Osteoblast (primary cell): ENCODE measurements at regions not wholly inside any gene's neighbourhood (a gene's known extent, or its start where the extent isn't known, plus 50 kb on each side); places are given as distances from the start of the nearest gene placed in this dataset.

Source experiments
- DNase-seq: peaks from one replicate; pipeline ENCODE4 v3.0.0; 2011; ENCODE audit warnings: low spot score, mixed read lengths; ENCODE audit not compliant: insufficient read length; ENCODE audit errors: missing footprints
- H2AFZ ChIP-seq: 2 replicates; pipeline ENCODE4 v1.6.0; 2011; ENCODE audit warnings: mild to moderate bottlenecking, low read length
- H3K27ac ChIP-seq: 2 replicates; pipeline ENCODE4 v1.5.1; 2011; ENCODE audit warnings: mild to moderate bottlenecking, low read depth, low read length, moderate library complexity
- H3K27me3 ChIP-seq: 2 replicates; pipeline ENCODE4 v1.6.0; 2012; ENCODE audit warnings: mild to moderate bottlenecking, control low read depth, inconsistent platforms, low read length, moderate library complexity; ENCODE audit not compliant: insufficient read depth
- H3K36me3 ChIP-seq: 2 replicates; pipeline ENCODE4 v1.5.1; 2011; ENCODE audit warnings: mild to moderate bottlenecking, low read length, control low read depth, moderate library complexity; ENCODE audit not compliant: insufficient read depth
- H3K4me1 ChIP-seq: 2 replicates; pipeline ENCODE4 v1.5.1; 2011; ENCODE audit warnings: mild to moderate bottlenecking, low read length, control low read depth, moderate library complexity; ENCODE audit not compliant: insufficient read depth
- H3K4me2 ChIP-seq: 2 replicates; pipeline ENCODE4 v1.6.0; 2011; ENCODE audit warnings: mild to moderate bottlenecking, low read length; ENCODE audit not compliant: insufficient read depth
- H3K4me3 ChIP-seq: fragments of 200-600 bp; sonication (generic); 3 replicates; pipeline ENCODE4 v1.5.1; 2012; ENCODE audit warnings: mild to moderate bottlenecking, low read length, inconsistent platforms; ENCODE audit not compliant: insufficient read depth
- H3K79me2 ChIP-seq: 2 replicates; pipeline ENCODE4 v1.6.0; 2012; ENCODE audit warnings: mild to moderate bottlenecking, low read length, control low read depth, inconsistent platforms; ENCODE audit not compliant: insufficient read depth
- H3K9me3 ChIP-seq: 2 replicates; pipeline ENCODE4 v1.5.1; 2011; ENCODE audit warnings: low read depth, low read length, control low read depth
- H4K20me1 ChIP-seq: 2 replicates; pipeline ENCODE4 v1.6.0; 2012; ENCODE audit warnings: mild to moderate bottlenecking, low read length, control low read depth; ENCODE audit not compliant: insufficient read depth
- CTCF ChIP-seq: IDR thresholded peaks from 2 replicates; pipeline ENCODE4 v1.5.1; 2011; ENCODE audit warnings: mild to moderate bottlenecking, low read depth, low read length, moderate library complexity; ENCODE audit errors: extremely low read depth

GRCh38 chr2:122411231-122411630, 655.8 kb downstream of the TSN start:
- Histone ChIP-seq H3K9me3 (no peaks in the 10 kb centered on the region), H2AFZ (no peak overlapping the region), H3K79me2 (no peaks in the 10 kb centered on the region), H4K20me1 (no peaks in the 10 kb centered on the region), H3K27me3 (no peaks in the 10 kb centered on the region), H3K4me2 (no peak overlapping the region), H3K4me3 (no peak overlapping the region), H3K27ac (no peak overlapping the region), H3K36me3 (no peaks in the 10 kb centered on the region), H3K4me1 (no peaks in the 10 kb centered on the region)
- no peak for DNase-seq
- TF ChIP-seq CTCF: no peak

- Histone ChIP-seq H3K9me3 (no peaks in the 10 kb centered on the region), H4K20me1 (no peaks in the 10 kb centered on the region), H2AFZ (no peak overlapping the region), H3K4me1 (no peaks in the 10 kb centered on the region), H3K27ac (no peak overlapping the region), H3K79me2 (no peaks in the 10 kb centered on the region), H3K27me3 (no peaks in the 10 kb centered on the region), H3K4me3 (no peak overlapping the region), H3K36me3 (no peaks in the 10 kb centered on the region), H3K4me2 (no peak overlapping the region)
- no peak for TF ChIP-seq CTCF
- DNase-seq: no peak
Measured at GRCh38 chr2:122412360-122412759, 656.9 kb downstream of the TSN start.

- H2AFZ ChIP-seq: no peak overlapping the region
- H3K27ac ChIP-seq: no peak overlapping the region
- H3K79me2 ChIP-seq: no peaks in the 10 kb centered on the region
- DNase-seq: no peak
- no peaks in the 10 kb centered on the region for H3K4me1 ChIP-seq
- no peaks in the 10 kb centered on the region for H3K36me3 ChIP-seq
- H3K4me3 ChIP-seq: no peak overlapping the region
- no peaks in the 10 kb centered on the region for H3K9me3 ChIP-seq
- H3K4me2 ChIP-seq: no peak overlapping the region
- H4K20me1 ChIP-seq: no peaks in the 10 kb centered on the region
- no peak for TF ChIP-seq CTCF
- no peaks in the 10 kb centered on the region for H3K27me3 ChIP-seq
Measured at GRCh38 chr2:122414902-122415301, 659.5 kb downstream of the TSN start.

- no peaks in the 10 kb centered on the region for H3K4me1 ChIP-seq
- no peaks in the 10 kb centered on the region for H3K36me3 ChIP-seq
- H3K79me2 ChIP-seq: no peaks in the 10 kb centered on the region
- H2AFZ ChIP-seq: no peak overlapping the region
- no peaks in the 10 kb centered on the region for H4K20me1 ChIP-seq
- H3K9me3 ChIP-seq: no peaks in the 10 kb centered on the region
- no peak overlapping the region for H3K27ac ChIP-seq
- no peak overlapping the region for H3K4me2 ChIP-seq
- H3K27me3 ChIP-seq: no peaks in the 10 kb centered on the region
- DNase-seq: no peak
- TF ChIP-seq CTCF: no peak
- H3K4me3 ChIP-seq: no peak overlapping the region
Measured at GRCh38 chr2:122417114-122417513, 661.7 kb downstream of the TSN start.
